K562 (cell line): ENCODE measurements at regions not wholly inside any gene's neighbourhood (a gene's known extent, or its start where the extent isn't known, plus 50 kb on each side); places are given as distances from the start of the nearest gene placed in this dataset.

Experiments used
- ATAC-seq: fragments of 200-7000 bp; cut with Tn5 transposase; 3 replicates; pipeline ENCODE4 v1.9.1; 2020; ENCODE audit warnings: moderate library complexity
- BruUV-seq: library from RNA; stranded (reverse); fragments of 400-500 nt; replicated peaks from 2 replicates; lab custom pipeline; 2021; lab: Mats Ljungman, UMichigan
- CTCF ChIA-PET: fragments of 300-600 bp; formaldehyde crosslinking; extraction: SDS; loops from one replicate; lab custom pipeline; 2021; ENCODE audit warnings: low intra/inter-chr PET ratio; lab: Yijun Ruan, JAX
- POLR2A ChIA-PET: fragments of 300-600, 350-650 bp; sonication (Branson Sonifier 250); formaldehyde crosslinking; extraction: SDS; loops from one replicate; lab custom pipeline; 2021; ENCODE audit warnings: antibody characterized with exemption, inconsistent platforms; lab: Yijun Ruan, JAX
- DNase-seq, 4 experiments: peaks; one replicate each; pipeline versions ENCODE4 v3.0.0 to v3.0.0-alpha.2; 2011 to 2018; ENCODE audit warnings: low spot score in 3 of 4, mixed read lengths in 3 of 4; ENCODE audit errors: extremely low read depth in 1 of 4
- FAIRE-seq: peaks from 2 replicates; lab custom pipeline; 2011; peaks lifted over from hg19 to GRCh38; lab: Jason Lieb, UNC
- H2AFZ ChIP-seq: 2 replicates; pipeline ENCODE4 v1.6.0; 2011; ENCODE audit warnings: low read depth, low read length, control low read depth, inconsistent platforms
- H3K27ac ChIP-seq: fragments of 200-600 bp; 3 replicates; pipeline ENCODE4 v1.8.0; 2011; ENCODE audit warnings: low read depth, mild to moderate bottlenecking, control low read depth, inconsistent platforms, low read length, moderate library complexity, mixed read lengths; ENCODE audit errors: extremely low read depth
- H3K27me3 ChIP-seq, 2 experiments: fragments of 300-600 bp in 1 of 2; 2 replicates in 1 of 2; 3 replicates in 1 of 2; pipeline versions ENCODE4 v1.6.0 to v1.8.0; 2011; ENCODE audit warnings: inconsistent platforms in 2 of 2, low read length in 2 of 2, mild to moderate bottlenecking in 1 of 2, mixed read lengths in 1 of 2, moderate library complexity in 1 of 2; ENCODE audit not compliant: control insufficient read depth in 2 of 2, insufficient read depth in 2 of 2
- H3K36me3 ChIP-seq: fragments of 300-600 bp; 3 replicates; pipeline ENCODE4 v1.8.0; 2011; ENCODE audit warnings: mild to moderate bottlenecking, low read length, inconsistent platforms; ENCODE audit not compliant: control insufficient read depth, insufficient read depth
- H3K4me1 ChIP-seq, 2 experiments: fragments of 200-600 bp in 1 of 2; replicated peaks in 1 of 2; 2 replicates in 1 of 2; 3 replicates in 1 of 2; pipeline versions ENCODE4 v1.5.1 to v1.8.0; 2011; ENCODE audit warnings: inconsistent platforms in 2 of 2, low read length in 2 of 2, mild to moderate bottlenecking in 1 of 2, mixed read lengths in 1 of 2, moderate library complexity in 1 of 2; ENCODE audit not compliant: control insufficient read depth in 2 of 2, insufficient read depth in 2 of 2
- H3K4me2 ChIP-seq: 2 replicates; pipeline ENCODE4 v1.6.1; 2011; ENCODE audit warnings: low read length, control low read depth, inconsistent platforms, mixed read lengths; ENCODE audit not compliant: insufficient read depth
- H3K4me3 ChIP-seq: fragments of 200-600 bp; sonication (generic), shearing (Covaris generic); 2 replicates; pipeline ENCODE4 v1.5.1; 2016; ENCODE audit warnings: control low read depth, inconsistent platforms
- H3K79me2 ChIP-seq: fragments of 200-600 bp; 3 replicates; pipeline ENCODE4 v1.8.0; 2011; ENCODE audit warnings: low read length, inconsistent platforms; ENCODE audit not compliant: control insufficient read depth, insufficient read depth
- H3K9ac ChIP-seq, 2 experiments: 2 replicates each; pipeline versions ENCODE4 v1.6.0 to v1.6.1; 2011; ENCODE audit warnings: low read depth in 2 of 2, low read length in 2 of 2, control low read depth in 1 of 2, inconsistent platforms in 1 of 2, mild to moderate bottlenecking in 1 of 2, mixed read lengths in 1 of 2; ENCODE audit not compliant: insufficient read depth in 1 of 2
- H3K9me1 ChIP-seq: one replicate; pipeline ENCODE4 v1.6.0; 2011; ENCODE audit warnings: inconsistent platforms, mild to moderate bottlenecking, low read length, moderate library complexity; ENCODE audit not compliant: control insufficient read depth, insufficient read depth
- H3K9me3 ChIP-seq: replicated peaks from 2 replicates; pipeline ENCODE4 v1.5.1; 2011; ENCODE audit warnings: low read depth, low read length, inconsistent platforms; ENCODE audit not compliant: control insufficient read depth, insufficient read depth
- H4K20me1 ChIP-seq: replicated peaks from 2 replicates; pipeline ENCODE4 v1.6.1; 2011; ENCODE audit warnings: low read length, inconsistent platforms, mixed read lengths; ENCODE audit not compliant: control insufficient read depth, insufficient read depth
- ARID2 ChIP-seq: fragments of 450-650 bp; IDR thresholded peaks from 2 replicates; pipeline ENCODE4 v1.6.1; 2017; ENCODE audit warnings: antibody characterized with exemption, mild to moderate bottlenecking
- ATF2 ChIP-seq: sonication (generic); formaldehyde crosslinking; IDR thresholded peaks from 2 replicates; pipeline ENCODE4 v1.8.1; 2022; ENCODE audit warnings: missing genetic modification reagents
- CBFA2T3 ChIP-seq: fragments of 450-650 bp; IDR thresholded peaks from 2 replicates; pipeline ENCODE4 v1.6.1; 2017
- DMBX1 ChIP-seq: fragments of 250-450 bp; sonication (Bioruptor Pico); IDR thresholded peaks from 2 replicates; pipeline ENCODE4 v1.8.0; 2022; ENCODE audit warnings: inconsistent platforms, mild to moderate bottlenecking, moderate library complexity, borderline replicate concordance
- ILK ChIP-seq: fragments of 450-650 bp; IDR thresholded peaks from 2 replicates; pipeline ENCODE4 v1.6.1; 2016; ENCODE audit warnings: missing genetic modification characterization, low read depth, mild to moderate bottlenecking, missing compliant biosample characterization, moderate library complexity, borderline replicate concordance
- KDM2B ChIP-seq: fragments of 250-450 bp; sonication (Bioruptor Pico); IDR thresholded peaks from 2 replicates; pipeline ENCODE4 v1.8.0; 2021; ENCODE audit warnings: mild to moderate bottlenecking, moderate library complexity
- KDM4B ChIP-seq, 2 experiments: fragments of 450-650 bp in 1 of 2; sonication (generic) in 1 of 2; IDR thresholded peaks; 2 replicates each; pipeline ENCODE4 v1.6.1; 2016 to 2017; ENCODE audit warnings: borderline replicate concordance in 2 of 2, antibody characterized with exemption in 1 of 2, low read depth in 1 of 2, mild to moderate bottlenecking in 1 of 2
- MEF2A ChIP-seq: IDR thresholded peaks from 2 replicates; pipeline ENCODE4 v1.6.1; 2011; ENCODE audit warnings: low read depth, mild to moderate bottlenecking, low read length, moderate library complexity; ENCODE audit not compliant: control insufficient read depth
- MYC ChIP-seq, 2 experiments: fragments of 250-450 bp in 1 of 2; sonication (Bioruptor Pico) in 1 of 2; IDR thresholded peaks; 2 replicates each; pipeline versions ENCODE4 v1.5.1 to v1.6.1; 2012 to 2021; ENCODE audit warnings: low read depth in 2 of 2, borderline replicate concordance in 1 of 2, improper control_type of control experiment in 1 of 2, low read length in 1 of 2, mild to moderate bottlenecking in 1 of 2, moderate library complexity in 1 of 2
- POLR2AphosphoS2 ChIP-seq: IDR thresholded peaks from 2 replicates; pipeline ENCODE4 v1.6.1; 2012; ENCODE audit warnings: low read length, improper control_type of control experiment
- POLR3A ChIP-seq: IDR thresholded peaks from 2 replicates; pipeline ENCODE4 v1.6.1; 2011; ENCODE audit warnings: borderline replicate concordance, mild to moderate bottlenecking, moderate library complexity; ENCODE audit not compliant: insufficient read length, insufficient read depth; ENCODE audit errors: extremely low read depth
- SMARCA4 ChIP-seq: fragments of 450-650 bp; IDR thresholded peaks from 2 replicates; pipeline ENCODE4 v1.6.1; 2016
- TCF7L2 ChIP-seq: fragments of 150-350 bp; IDR thresholded peaks from 2 replicates; pipeline ENCODE4 v1.6.1; 2016; ENCODE audit warnings: low read depth, mild to moderate bottlenecking, low read length, moderate library complexity
- ZFP36 ChIP-seq: fragments of 150-350 bp; IDR thresholded peaks from 2 replicates; pipeline ENCODE4 v1.6.1; 2018; ENCODE audit warnings: low read length, low read depth; ENCODE audit not compliant: partially characterized antibody
- ZNF23 ChIP-seq: fragments of 250-450 bp; sonication (Bioruptor Pico); IDR thresholded peaks from 2 replicates; pipeline ENCODE4 v1.4.0; 2020; ENCODE audit warnings: mild to moderate bottlenecking
- WGBS: fragments of 100-300 bp; shearing (Covaris generic); methylation state at CpG from one replicate; pipeline ENCODE4 v1.1.6; 2016; ENCODE audit warnings: low coverage, mixed read lengths; ENCODE audit not compliant: insufficient coverage; ENCODE audit errors: missing lambda C conversion rate; 5-methylcytosine and 5-hydroxymethylcytosine counted together
- in situ Hi-C: fragments of 300-500 bp; cut with MboI; formaldehyde crosslinking; loops from 4 replicates; pipeline ENCODE4 v1.15.0; 2018; ENCODE audit warnings: inconsistent platforms, mixed read lengths
- intact Hi-C: fragments of 100-400 bp; cut with micrococcal nuclease; formaldehyde crosslinking; loops from 2 replicates; pipeline ENCODE4 v1.14.2; 2022
- TF ChIP-seq, protein P1 (sequence below): IDR thresholded peaks from 3 replicates; pipeline ENCODE4 v1.6.1; 2011; ENCODE audit warnings: borderline replicate concordance, mild to moderate bottlenecking; ENCODE audit not compliant: insufficient read length, insufficient read depth
- TF ChIP-seq, protein P2 (sequence below), 2 experiments: IDR thresholded peaks; 2 replicates each; pipeline ENCODE4 v1.6.1; 2012; ENCODE audit warnings: improper control_type of control experiment in 2 of 2, low read depth in 2 of 2, low read length in 2 of 2, borderline replicate concordance in 1 of 2

- H3K4me1 ChIP-seq, result no peaks in the 10 kb centered on the region
- H4K20me1 ChIP-seq, result no peaks in the 10 kb centered on the region
- BruUV-seq, result no TSS peak
- FAIRE-seq, result peak; percentile 60
- in situ Hi-C loops, result no loop called here
- ChIA-PET CTCF (no interaction called here), POLR2A (interaction anchor here (0.5 to 1.5 kb wide), 2 partner anchors 19 to 539 kb away, joined by 3 to 4 read pairs; no protein-coding TSS in a partner anchor)
- H3K9ac ChIP-seq, result no peak overlapping the region
- H3K9me1 ChIP-seq, result no peaks in the 10 kb centered on the region
- H3K9me3 ChIP-seq, result no peaks in the 10 kb centered on the region
- H3K27ac ChIP-seq, result no peak overlapping the region
- no peak overlapping the region for H3K4me3 ChIP-seq
- TF ChIP-seq ARID2, result no peak
- no peak for TF ChIP-seq KDM4B (IDR thresholded peaks at IDR 0.05; ENCODE audit: borderline replicate concordance in 2 of 2, low read depth in 1 of 2)
- TF ChIP-seq KDM2B (CRISPR knock-in tag), result no peak
- no peak for TF ChIP-seq DMBX1 (CRISPR knock-in tag)
- TF ChIP-seq ZFP36, result no peak
- TF ChIP-seq, protein P1, sequence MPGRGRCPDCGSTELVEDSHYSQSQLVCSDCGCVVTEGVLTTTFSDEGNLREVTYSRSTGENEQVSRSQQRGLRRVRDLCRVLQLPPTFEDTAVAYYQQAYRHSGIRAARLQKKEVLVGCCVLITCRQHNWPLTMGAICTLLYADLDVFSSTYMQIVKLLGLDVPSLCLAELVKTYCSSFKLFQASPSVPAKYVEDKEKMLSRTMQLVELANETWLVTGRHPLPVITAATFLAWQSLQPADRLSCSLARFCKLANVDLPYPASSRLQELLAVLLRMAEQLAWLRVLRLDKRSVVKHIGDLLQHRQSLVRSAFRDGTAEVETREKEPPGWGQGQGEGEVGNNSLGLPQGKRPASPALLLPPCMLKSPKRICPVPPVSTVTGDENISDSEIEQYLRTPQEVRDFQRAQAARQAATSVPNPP, result no peak
- TF ChIP-seq POLR2AphosphoS2, result no peak
- TF ChIP-seq MEF2A, result no peak
- TF ChIP-seq TCF7L2, result no peak
- no peak for TF ChIP-seq ATF2 (CRISPR knock-in tag)
- no peak for TF ChIP-seq ILK (tag)
- TF ChIP-seq SMARCA4, result no peak
- TF ChIP-seq ZNF23, result no peak
- TF ChIP-seq CBFA2T3, result no peak
- no peak for TF ChIP-seq MYC (IDR thresholded peaks at IDR 0.05; ENCODE audit: low read depth, low read length)
- TF ChIP-seq MYC (CRISPR knock-in tag; IDR thresholded peaks at IDR 0.05; ENCODE audit: borderline replicate concordance, low read depth), result no peak
- TF ChIP-seq, protein P2, sequence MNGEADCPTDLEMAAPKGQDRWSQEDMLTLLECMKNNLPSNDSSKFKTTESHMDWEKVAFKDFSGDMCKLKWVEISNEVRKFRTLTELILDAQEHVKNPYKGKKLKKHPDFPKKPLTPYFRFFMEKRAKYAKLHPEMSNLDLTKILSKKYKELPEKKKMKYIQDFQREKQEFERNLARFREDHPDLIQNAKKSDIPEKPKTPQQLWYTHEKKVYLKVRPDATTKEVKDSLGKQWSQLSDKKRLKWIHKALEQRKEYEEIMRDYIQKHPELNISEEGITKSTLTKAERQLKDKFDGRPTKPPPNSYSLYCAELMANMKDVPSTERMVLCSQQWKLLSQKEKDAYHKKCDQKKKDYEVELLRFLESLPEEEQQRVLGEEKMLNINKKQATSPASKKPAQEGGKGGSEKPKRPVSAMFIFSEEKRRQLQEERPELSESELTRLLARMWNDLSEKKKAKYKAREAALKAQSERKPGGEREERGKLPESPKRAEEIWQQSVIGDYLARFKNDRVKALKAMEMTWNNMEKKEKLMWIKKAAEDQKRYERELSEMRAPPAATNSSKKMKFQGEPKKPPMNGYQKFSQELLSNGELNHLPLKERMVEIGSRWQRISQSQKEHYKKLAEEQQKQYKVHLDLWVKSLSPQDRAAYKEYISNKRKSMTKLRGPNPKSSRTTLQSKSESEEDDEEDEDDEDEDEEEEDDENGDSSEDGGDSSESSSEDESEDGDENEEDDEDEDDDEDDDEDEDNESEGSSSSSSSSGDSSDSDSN (IDR thresholded peaks at IDR 0.05; ENCODE audit: borderline replicate concordance in 1 of 2, low read depth in 2 of 2, low read length in 2 of 2), result no peak
- TF ChIP-seq POLR3A, result no peak
- TF ChIP-seq, all 486 proteins: peak for 0
- H2AFZ ChIP-seq, result no peak overlapping the region
- no peaks in the 10 kb centered on the region for H3K79me2 ChIP-seq
- 16% methylated on average over 3 of the region's 3 CpGs for WGBS
- DNase-seq, result no peak
- no peak for ATAC-seq
- H3K36me3 ChIP-seq, result no peaks in the 10 kb centered on the region
- no peak overlapping the region for H3K4me2 ChIP-seq
- intact Hi-C loops, result no loop called here
- no peaks in the 10 kb centered on the region for H3K27me3 ChIP-seq
These were observed 459.9 kb upstream of the MAF start for GRCh38 chr16:80060470-80060869.
